Globus pallidus (tissue), 1 donor: ENCODE measurements at regions not wholly inside any gene's neighbourhood (a gene's known extent, or its start where the extent isn't known, plus 50 kb on each side); places are given as distances from the start of the nearest gene placed in this dataset.

Source experiments
- DNase-seq: peaks from one replicate; pipeline ENCODE4 v3.0.0-alpha.2; 2015; ENCODE audit warnings: low spot score

DNA sequence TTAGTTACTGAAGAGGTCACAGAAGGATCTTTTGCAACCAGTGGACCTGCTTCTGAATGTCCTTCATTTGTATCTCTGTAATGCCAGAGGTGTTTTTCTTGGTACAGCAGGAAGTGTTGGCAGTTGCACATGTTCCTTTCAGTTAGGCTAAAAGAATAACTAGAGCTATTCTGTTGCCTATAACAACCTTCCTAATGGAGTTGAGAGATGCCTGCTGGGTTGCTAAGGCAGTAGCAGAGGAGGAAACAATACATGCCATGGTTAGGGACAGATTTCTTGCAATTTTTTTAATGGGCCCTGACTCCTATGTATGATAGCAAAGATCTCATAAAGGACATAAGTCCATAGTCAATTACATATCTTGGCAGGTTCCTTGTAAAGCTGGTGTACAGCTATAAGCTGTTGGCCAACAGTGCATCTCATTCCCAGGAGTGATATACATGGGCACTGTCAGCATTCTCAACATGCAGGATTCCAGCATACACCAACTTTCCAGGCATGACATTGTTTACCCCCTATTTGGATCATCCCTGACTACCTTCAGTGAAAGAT, 556.6 kb downstream of the CCER1 start:
- DNase-seq, result no peak

DNA sequence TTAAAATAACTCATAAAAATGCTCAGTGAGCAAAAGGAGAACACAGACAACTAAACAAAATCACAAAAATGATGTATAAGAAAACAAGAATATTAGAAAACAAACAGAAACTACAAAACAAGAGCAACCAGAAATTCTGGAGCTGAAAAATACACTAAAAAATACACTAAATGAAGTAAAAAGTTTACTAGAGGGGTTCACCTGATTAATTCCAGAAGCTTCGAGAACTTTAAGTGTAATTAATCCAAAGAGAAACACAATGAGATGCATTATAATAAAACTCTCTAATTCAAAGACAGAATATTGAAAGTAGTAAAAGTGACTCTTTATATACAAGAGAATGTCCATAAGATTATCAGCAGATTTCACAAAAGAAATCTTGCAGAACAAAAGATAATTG, 558.4 kb downstream of the CCER1 start:
- no peak for DNase-seq

DNA sequence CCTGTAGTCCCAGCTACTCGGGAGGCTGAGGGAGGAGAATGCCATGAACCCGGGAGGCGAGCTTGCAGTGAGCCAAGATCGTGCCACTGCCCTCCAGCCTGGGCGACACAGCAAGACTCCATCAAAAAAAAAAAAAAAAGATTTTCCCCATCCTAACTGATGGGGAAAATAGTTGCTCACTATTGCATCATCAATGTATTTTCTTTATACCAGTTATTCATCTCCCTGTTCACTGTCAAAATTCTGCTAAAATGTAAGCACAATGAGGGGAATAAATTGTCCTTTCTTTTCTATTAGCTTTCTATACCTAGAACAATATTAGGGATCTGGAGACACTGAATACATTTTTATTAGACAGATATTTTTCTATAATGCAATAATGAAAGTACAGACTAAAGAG, 561.3 kb downstream of the CCER1 start:
- no peak for DNase-seq

DNA sequence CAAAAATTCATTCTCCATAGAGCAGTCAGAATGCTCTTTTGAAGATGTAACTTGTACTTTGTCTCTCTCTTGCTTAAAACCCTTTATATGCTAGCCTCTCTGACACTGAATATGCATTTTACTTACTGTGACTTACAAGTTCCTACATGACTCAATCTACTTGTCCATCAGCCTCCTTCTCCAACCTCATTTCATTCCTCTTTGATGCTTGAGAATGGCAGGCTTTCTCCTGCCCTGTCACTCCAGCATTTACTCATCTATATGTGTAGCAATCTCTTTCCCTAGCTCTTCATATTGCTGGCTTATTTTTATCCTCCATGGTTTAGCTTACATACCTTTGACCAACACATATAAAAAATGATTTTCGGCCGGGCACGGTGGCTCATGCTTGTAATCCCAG, 561.9 kb downstream of the CCER1 start:
- DNase-seq, result no peak

DNA sequence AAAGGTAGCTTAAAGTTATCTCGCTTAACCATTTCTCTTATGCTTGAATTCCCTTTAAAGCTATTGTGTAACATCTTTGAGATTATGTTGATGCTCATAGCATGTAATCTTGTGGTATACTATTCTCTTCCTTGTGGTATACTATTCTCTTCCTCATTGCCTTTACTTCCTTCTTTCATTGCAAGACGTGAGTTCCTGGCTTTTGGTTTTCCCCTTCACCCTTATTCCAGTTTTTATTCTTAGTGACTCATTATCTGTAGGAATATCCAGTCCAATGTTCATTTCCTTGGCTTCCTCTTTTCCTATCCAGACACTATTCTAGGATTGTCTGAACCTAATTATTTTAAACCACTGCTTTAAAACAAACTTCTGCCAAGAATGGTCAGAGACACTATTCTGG, 564.0 kb downstream of the CCER1 start:
- DNase-seq, result no peak

DNA sequence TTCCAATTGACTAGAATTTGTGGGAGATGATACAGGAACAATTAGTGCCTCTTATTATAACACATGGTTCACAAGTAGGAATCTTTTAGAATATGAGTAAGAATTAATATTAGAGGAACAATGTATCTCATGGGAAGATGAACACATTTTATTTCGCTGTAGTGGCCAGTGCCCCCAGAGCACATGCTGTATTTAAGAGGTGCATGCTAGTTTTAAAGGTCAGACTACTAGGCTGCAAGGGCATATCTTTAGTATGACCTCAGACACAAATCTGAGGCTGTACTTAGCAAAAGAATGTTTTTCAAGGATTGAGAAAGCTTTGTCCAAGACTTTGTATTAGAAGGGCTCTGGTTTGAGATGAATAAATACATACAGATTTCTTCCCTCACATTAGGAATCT, 586.9 kb downstream of the CCER1 start:
- DNase-seq, result no peak

DNA sequence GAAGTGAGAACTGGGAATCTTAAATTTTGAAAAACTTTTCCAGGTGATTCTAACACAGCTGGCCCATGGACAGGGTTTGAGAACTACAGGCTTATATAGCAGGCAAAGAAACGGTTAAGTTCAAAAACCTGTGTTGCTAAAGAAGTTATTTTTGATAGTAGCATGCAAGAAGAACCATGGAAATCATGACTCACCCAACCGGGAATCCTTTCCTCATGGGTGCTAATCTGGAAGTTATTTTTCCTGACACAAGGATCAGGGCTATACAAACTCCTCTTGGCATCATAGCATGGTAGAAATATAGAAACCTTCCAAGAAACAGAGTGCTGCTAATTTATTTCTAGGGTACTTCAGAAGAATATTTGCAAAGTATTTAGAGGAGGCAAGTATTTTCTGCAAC, 588.7 kb downstream of the CCER1 start:
- DNase-seq, result no peak

GRCh38 chr12:90360300-90360699, 594.7 kb downstream of the CCER1 start:
- no peak for DNase-seq

- no peak for DNase-seq
Observed at GRCh38 chr12:90355711-90356355, 599.1 kb downstream of the CCER1 start.

GRCh38 chr12:90343966-90344365, 611.0 kb downstream of the CCER1 start:
- peak; percentile 54 for DNase-seq

GRCh38 chr12:90342081-90342480, 612.9 kb downstream of the CCER1 start:
- no peak for DNase-seq

DNA sequence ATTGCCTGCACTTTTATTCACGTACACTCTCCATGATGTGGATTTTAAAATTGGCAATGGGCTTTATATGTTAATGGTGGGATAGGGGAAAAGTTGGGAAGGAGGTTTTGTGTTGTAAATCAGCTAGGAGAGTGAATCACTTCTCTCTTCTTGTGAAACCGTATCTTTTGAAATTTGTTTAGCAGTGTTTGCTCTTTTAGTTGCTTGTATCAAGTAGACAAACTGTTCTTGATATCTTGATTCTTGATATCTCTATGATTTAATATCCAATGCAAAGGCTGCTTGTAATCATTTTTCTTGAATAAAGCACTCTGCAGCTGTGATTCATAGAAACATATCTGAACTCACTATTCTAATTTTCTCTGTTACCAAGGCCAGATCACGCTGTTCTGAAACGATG, 615.1 kb downstream of the CCER1 start:
- DNase-seq, result no peak

DNA sequence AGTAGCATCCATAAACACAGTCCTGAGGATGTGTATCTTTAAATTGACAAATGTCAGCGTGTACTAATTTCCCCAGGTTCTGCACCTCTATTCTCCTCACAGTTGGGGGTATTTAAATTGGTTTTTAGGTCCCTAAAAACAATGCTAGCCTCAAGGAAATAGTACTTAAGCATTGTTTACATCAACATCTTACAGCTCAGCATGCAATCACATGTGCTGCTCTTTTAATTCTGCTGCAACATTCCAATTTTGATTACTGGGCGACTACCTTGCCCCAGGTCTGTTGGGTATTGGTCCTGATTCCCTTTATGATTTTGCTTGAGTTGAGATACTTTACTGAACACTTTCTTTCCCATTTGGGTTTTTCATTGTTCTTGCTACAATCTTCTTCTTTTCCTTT, 616.6 kb downstream of the CCER1 start:
- no peak for DNase-seq

DNA sequence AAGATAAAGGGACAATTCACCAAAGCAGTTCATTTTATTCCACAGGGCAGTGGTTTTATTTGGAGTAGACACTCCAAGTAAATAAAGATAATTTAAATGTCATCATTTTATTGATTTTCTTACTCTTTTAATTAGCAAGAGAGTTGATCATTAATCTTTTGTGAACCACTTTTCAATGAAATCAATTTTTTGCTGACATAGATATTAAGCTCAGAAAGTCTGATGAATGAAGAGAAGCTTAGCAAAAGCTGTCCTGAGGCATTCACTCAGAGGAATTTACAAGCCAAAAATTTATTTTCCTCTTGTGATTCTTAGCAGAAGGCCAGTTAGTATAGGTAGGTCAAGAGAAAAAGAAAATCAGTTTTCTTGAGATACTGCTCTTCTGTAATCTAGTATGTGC, 618.0 kb downstream of the CCER1 start:
- no peak for DNase-seq

GRCh38 chr12:90335566-90335965, 619.4 kb downstream of the CCER1 start:
- DNase-seq, result no peak

DNA sequence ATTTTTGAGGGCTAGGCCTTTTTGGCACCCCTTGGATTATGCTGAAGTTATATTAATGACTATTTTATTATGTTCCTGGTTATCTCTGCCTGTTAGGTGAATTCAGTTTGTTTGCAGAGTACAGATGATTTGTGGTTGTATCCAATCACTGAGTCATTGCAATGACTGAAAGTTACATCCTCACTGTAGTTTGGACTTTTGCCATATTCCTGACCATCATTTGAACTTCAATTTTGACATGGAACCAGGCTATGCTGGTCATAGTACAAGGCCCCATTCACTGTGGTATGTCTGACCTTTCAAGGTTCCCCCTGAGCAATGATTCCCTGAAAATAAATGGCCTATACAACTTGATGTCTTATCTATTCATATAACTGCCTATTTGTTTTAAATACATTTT, 621.0 kb downstream of the CCER1 start:
- no peak for DNase-seq

DNA sequence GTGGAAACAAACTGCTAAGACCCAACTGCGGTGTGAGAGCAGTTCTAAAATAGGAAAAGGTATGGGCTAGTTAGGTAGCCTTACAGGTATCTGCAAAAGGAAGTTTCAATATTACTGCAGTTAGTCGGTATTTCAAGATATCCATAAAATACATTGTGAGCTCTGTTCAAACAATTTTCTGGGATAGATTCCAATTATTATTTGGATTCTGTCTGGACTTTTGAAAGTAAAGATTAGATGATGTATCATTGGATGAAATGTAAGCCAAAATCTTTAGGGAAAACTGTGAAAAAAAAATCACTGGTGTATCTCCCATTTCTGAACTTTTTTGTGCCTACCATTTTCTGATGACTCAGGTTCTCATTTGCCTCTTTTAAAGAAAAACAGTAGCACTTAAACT, 621.6 kb downstream of the CCER1 start:
- DNase-seq, result no peak

DNA sequence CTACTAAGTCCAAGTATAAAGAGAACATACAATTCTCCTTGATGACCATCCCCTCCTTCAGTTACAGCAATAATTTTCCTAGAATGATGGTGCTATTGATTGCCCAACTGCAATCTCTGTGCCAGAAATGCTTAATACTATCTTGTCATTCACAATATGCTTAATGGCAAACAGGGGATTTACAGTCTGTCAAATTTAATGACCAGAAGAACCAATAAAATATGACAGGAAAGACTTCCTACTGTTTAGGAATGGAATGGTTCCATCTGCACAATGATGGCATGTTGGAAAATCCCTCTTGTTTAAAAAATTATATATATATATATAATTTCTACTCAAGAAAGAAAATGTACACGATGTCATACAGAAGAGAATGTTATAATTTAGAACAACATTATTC, 623.2 kb downstream of the CCER1 start:
- no peak for DNase-seq

DNA sequence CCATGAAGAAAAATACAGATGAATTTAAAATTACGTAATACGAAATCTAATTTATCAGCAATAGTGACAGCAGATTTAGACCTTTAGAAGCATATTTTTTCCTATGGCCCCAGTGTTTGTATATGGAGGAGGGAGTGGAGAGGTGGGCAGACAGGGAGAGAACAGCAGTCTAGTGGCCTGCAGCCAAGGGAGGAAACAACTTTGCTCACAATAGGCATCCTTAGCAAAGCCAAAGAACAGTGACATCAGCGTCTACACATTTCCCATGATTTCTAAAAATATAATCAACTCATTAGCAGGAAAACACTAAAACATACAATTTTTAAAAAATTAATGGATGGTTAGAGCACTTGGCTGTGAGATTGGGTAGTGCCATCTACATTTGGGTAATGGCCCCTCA, 622.6 kb upstream of the ATP2B1 start:
- DNase-seq, result no peak

DNA sequence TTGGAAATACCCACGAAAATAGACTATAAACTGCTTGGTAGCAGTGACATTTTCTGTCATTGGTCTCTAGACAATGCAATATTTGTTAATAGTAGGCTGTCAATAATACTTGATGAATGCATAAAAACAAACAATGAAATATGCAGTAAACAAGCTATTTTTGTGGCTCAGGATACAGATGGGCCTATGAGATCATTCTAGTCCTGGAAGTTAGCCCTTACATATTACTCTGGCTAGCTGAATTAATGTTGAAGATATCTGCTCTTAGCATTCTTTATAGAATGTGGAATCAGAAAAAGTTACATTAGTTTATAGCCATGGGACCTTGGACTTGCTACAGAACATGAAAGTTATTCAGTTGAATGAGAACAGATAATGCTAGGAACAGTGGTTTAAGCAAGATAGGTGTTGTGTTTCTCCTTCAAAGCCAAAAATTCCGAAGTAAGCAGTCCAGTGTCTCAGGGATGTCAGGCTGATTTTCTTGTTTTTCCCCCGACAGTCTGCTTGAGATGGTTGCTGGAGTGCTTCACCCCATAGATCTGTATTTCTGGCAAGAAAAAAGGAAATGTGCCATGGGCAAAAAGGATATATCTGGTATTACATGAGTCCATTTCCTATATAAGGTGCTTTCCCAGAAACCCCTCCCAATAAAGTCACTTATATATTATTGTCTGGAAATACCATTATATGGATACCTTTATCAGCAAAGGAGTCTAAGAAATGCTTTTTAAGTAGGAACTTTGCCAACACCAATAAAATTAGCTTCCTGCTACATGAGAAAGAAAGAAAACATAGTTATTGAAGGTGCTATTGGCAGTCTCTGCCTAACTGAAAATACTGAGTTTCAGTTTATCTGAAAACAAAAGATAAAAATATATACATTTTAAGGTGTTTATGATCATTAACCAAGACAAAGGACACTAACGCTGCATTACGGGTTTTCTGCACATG, 619.4 kb upstream of the ATP2B1 start:
- no peak for DNase-seq

DNA sequence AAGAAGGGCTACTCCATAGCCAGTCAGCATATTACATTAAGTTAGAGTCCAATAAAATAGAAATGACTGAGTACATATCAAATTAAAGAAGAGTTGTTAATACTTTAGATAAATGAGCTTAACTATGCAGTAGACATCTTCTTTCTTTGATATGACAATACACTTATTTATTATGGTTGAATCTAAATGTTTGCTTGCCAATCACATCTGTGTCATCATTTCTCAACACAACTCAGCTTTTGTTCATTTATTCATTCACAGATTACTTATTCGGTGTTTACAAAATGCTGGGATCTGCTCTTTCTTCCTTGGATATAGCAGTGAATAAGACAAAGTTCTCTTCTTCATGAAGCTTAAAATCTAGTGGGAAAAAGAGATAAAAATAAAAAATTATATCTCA, 614.6 kb upstream of the ATP2B1 start:
- peak; percentile 63 for DNase-seq

DNA sequence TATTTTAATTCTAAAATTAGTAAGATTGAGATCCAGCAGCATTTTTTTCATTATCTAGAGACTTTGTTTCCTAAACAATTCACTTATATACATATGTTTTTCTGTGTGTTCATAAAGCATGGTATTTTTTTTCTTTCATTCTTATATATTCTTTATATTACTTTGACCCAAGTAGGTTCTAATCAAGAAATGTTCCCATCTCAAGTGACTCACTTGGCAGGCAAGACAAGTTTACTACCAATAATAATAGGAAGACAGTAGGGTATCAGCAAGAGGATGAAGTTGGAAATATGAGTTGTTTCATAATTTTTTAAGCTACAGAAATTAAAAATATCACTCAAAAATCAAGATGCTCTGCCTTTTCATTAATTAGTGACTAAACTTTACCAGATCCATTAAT, 613.4 kb upstream of the ATP2B1 start:
- no peak for DNase-seq

GRCh38 chr12:90321369-90321768, 612.7 kb upstream of the ATP2B1 start:
- DNase-seq, result no peak
